Activated T-cell treated with anti-CD3 and anti-CD28 coated beads for 4 hours (primary cell): ENCODE measurements at regions not wholly inside any gene's neighbourhood (a gene's known extent, or its start where the extent isn't known, plus 50 kb on each side); places are given as distances from the start of the nearest gene placed in this dataset.
"Not testable (repeated sequence)": the region's sequence is repeated elsewhere in the genome, so short reads cannot be mapped to it uniquely, and the experiment has no call there.

Source experiments
- DNase-seq: peaks from one replicate; pipeline ENCODE4 v3.0.0-alpha.2; 2020

- DNase-seq, result no peak
Measured at GRCh38 chr3:68676136-68676535, 256.2 kb downstream of the TAFA4 start.

- DNase-seq, result no peak
Measured at GRCh38 chr3:68667346-68667745, 265.0 kb downstream of the TAFA4 start.

DNA sequence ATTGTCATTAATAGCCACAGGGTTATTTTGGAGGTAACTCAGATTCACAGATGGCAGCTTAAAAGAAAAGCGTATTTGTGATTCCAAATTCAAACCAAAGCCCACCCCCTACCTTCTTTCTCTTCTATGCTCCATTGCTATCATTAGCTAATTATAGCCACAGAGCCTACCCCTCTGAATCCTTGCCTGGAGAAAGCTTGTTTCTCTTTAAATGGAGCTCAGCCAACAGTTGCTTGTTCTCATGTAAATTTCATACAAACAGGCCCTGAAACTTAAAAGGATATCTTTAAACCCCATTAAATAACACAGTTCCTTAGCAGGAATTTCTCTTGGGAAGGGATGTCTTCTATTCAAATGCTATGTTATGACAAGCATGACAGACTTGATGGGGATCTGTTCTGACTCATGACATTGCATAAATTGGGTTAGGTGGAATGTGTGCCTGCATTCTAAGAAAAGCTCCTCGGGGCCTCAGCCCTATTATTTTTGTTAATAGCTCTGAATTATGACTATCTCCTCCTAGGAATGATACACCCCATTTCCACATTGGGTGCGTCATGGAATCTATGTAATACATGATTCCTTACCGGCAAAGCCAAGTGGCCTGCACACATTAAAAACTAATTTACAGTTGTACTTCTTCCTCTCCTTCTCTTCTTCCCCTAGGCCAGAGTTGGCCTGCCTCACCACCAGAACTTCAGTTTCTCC is 265.8 kb downstream of the TAFA4 start:
- no peak for DNase-seq

DNA sequence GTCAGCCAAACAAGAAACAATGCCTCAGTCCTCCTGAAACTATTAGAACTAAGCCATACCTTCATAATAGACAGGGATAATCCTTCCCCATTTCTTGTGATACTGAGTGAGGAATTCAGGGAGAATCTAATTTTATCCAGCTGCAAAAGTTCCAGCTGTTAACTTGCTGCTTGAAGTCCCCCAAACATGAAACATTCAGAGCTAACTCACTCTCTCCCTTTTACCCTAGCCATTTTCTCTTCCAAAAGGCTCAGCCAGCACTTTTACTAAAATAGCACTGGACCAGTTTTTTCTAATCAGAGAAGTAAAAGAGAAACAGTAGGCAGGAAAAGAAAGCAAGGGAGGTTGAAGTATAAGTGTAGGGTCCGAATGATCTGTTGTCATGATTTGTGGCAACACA is 268.1 kb downstream of the TAFA4 start:
- DNase-seq, result no peak

- no peak for DNase-seq
Measured at GRCh38 chr3:68662176-68662575, 270.2 kb downstream of the TAFA4 start.

GRCh38 chr3:68650657-68651056 is 281.7 kb downstream of the TAFA4 start:
- not testable (repeated sequence) for DNase-seq

DNA sequence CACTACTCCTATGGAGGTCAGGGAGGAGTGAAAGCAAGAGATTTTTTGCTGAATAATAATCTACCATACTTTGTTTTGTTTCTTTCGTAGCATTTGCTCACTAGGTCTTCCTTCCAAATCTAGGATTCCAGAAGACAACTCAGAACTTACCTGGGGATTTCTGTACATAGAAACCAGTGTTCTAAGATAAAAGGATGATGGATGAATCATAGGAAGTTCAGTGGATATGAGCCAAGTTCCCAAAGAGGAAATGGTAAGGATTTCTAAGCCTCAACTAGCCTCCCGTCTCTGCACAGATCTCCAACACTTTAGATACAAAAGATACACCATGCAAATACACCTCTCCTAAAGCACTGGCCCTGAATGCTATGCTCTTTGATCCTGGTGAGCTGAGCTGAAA is 283.9 kb downstream of the TAFA4 start:
- DNase-seq, result no peak

GRCh38 chr3:68631850-68632545 is 300.3 kb downstream of the TAFA4 start:
- DNase-seq, result no peak

- no peak for DNase-seq
Measured at GRCh38 chr3:68620211-68620610, 312.1 kb downstream of the TAFA4 start.

DNA sequence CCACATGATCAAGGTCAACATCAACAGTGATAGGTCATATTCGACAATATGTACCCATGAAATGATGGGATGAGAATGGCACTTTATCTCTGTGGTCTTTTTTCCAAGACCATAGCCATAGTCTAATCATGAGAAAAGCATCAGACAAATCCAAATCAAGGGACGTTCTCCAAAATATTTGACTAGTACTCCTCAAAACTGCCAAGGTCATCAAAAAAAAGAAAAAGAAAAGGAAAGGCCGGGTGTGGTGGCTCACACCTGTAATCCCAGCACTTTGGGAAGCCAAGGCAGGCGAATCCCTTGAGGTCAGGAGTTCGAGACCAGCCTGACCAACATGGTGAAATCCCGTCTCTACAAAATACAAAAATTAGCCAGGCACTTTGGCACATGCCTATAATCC is 318.3 kb downstream of the TAFA4 start:
- no peak for DNase-seq

DNA sequence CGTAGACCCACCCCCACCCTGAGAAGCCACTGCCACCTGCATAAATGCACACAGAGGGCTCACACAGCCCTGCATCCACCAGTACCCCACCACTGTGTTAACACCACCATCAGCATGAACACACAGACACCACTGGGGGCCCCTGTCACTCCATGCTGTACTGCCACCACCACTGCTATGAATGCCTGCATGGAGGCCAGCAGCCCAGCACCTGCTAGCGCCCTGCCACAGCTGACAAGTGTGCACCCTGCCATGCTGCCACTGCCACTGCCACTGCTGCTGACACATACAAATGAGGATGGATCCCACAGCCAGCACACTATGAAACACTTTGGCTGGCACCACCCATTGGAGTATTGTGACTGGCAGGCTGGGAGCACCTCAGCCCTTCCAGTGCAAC is 361.0 kb downstream of the TAFA4 start:
- no peak for DNase-seq

GRCh38 chr3:68560728-68561127 is 371.6 kb downstream of the TAFA4 start:
- DNase-seq, result no peak

GRCh38 chr3:68535782-68536181 is 396.6 kb downstream of the TAFA4 start:
- no peak for DNase-seq

DNA sequence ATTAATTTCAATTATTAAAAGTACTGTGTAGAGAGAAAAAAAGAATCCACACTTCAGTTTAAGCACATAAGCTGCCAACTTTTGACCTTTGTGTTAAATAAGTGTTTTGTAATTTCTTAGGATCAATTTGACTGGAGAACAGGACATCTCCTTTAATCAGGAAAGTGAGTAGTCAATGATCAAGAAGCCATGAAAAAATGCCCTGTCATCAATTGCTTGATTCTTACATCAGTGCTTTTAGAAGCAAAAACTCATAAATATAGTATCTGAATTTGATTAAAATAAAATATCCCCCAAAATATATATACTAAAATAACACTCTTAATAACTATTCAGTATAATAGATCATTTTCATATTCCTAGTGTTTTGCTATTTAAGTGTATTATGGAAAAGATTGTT is 409.0 kb downstream of the TAFA4 start:
- no peak for DNase-seq

GRCh38 chr3:68515237-68515636 is 417.1 kb downstream of the TAFA4 start:
- no peak for DNase-seq

GRCh38 chr3:68504201-68504600 is 428.1 kb downstream of the TAFA4 start:
- DNase-seq, result no peak

GRCh38 chr3:68485845-68486244 is 446.5 kb downstream of the TAFA4 start:
- not testable (repeated sequence) for DNase-seq

- no peak for DNase-seq
Measured at GRCh38 chr3:68485051-68485450, 447.3 kb downstream of the TAFA4 start.

DNA sequence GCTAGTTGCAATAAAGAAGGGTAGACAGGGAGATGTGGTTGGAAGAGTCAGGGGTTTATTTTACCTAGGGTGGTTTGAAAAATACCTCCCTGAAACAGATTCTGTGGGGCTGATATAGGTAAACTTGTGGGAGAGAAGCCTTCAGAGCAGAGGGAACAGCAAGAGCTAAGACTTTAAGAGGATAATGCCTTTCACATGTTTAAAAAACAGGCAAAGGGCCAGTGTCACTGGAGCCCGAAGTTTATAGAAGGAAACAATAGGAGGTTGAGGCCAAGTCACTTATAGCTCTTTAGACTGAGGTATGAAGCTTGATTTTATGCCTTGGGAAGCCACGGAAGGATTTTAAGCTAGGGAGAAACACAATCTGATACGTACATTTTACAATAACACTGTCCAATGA is 448.7 kb downstream of the TAFA4 start:
- DNase-seq, result no peak

GRCh38 chr3:68483041-68483440 is 449.3 kb downstream of the TAFA4 start:
- DNase-seq, result no peak

GRCh38 chr3:68482565-68482964 is 449.8 kb downstream of the TAFA4 start:
- no peak for DNase-seq

- DNase-seq, result no peak
Measured at GRCh38 chr3:68479779-68480178, 452.6 kb downstream of the TAFA4 start.

- no peak for DNase-seq
Measured at GRCh38 chr3:68468695-68469375, 463.5 kb downstream of the TAFA4 start.

DNA sequence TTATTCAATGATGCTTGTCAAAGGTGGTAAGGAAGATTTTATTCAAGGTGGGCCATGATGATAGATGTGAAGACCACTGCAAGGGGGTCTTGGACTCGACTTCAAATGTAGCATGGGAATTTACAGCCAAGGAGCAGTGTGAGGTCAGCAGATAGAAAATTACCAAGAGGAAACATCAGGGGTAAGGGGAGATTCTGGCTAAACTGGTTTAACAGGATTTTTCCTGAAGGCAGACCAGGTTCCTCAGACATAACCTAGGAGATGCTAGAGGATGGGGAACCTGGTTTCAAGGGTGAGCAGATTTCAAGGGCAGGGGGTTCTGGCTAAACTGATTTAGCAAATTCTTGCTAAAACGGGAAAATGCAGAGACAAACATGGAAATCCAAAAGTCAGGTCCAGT is 464.9 kb downstream of the TAFA4 start:
- DNase-seq, result no peak
